ENCODE measurements at regions not wholly inside any gene's neighbourhood (a gene's known extent, or its start where the extent isn't known, plus 50 kb on each side); places are given as distances from the start of the nearest gene placed in this dataset.

- TF ChIP-seq CTCF (conservative IDR thresholded peaks at IDR 0.05; ENCODE audit: low read length) (no peak), EZH2phosphoT487 (IDR thresholded peaks at IDR 0.05; ENCODE audit: borderline replicate concordance, low read depth, low read length) (no peak)
These were observed 213.8 kb downstream of the NR2F2 start for GRCh38 chr15:96544162-96544756.
